ENCODE measurements at regions not wholly inside any gene's neighbourhood (a gene's known extent, or its start where the extent isn't known, plus 50 kb on each side); places are given as distances from the start of the nearest gene placed in this dataset.
A peak's percentile ranks its signal among the peaks of the same experiment; 100 is the strongest.

- Histone ChIP-seq H3K9ac (ENCODE audit: insufficient read depth in 1 of 2, low read length in 2 of 2) (no peak overlapping the region), H3K9me3 (ENCODE audit: control insufficient read depth in 4 of 4, insufficient read depth in 3 of 4, low read length in 3 of 4) (no peaks in the 10 kb centered on the region), H3K27ac (ENCODE audit: low read depth in 1 of 2, low read length in 1 of 2) (no peak overlapping the region), H3K4me1 (ENCODE audit: control insufficient read depth in 5 of 5, insufficient read depth in 5 of 5, low read length in 5 of 5) (peaks cover 0 to 8% (median 0%) of the 10 kb centered on the region in 5 donors), H3K4me3 (no peak overlapping the region), H3K36me3 (ENCODE audit: control insufficient read depth in 4 of 4, insufficient read depth in 4 of 4, low read length in 4 of 4) (no peaks in the 10 kb centered on the region), H3K27me3 (ENCODE audit: control insufficient read depth in 3 of 3, insufficient read depth in 3 of 3, low read length in 2 of 3) (no peaks in the 10 kb centered on the region)
- ATAC-seq (ENCODE audit: insufficient read depth, low FRiP score) (no peak), DNase-seq (no peak)
- no peak for TF ChIP-seq CTCF (IDR thresholded peaks at IDR 0.05; ENCODE audit: control extremely low read depth, extremely low read depth)
Observed at GRCh38 chr2:188130317-188130716, 161.4 kb upstream of the GULP1 start.

- Histone ChIP-seq H3K9ac (ENCODE audit: insufficient read depth in 1 of 2, low read length in 2 of 2) (no peak overlapping the region), H3K27ac (ENCODE audit: low read depth in 1 of 2, low read length in 1 of 2) (no peak overlapping the region), H3K4me3 (no peak overlapping the region), H3K36me3 (ENCODE audit: control insufficient read depth in 4 of 4, insufficient read depth in 4 of 4, low read length in 4 of 4) (no peaks in the 10 kb centered on the region), H3K27me3 (ENCODE audit: control insufficient read depth in 3 of 3, insufficient read depth in 3 of 3, low read length in 2 of 3) (no peaks in the 10 kb centered on the region), H3K4me1 (ENCODE audit: control insufficient read depth in 5 of 5, insufficient read depth in 5 of 5, low read length in 5 of 5) (peaks cover 0 to 8% (median 0%) of the 10 kb centered on the region in 5 donors), H3K9me3 (ENCODE audit: control insufficient read depth in 4 of 4, insufficient read depth in 3 of 4, low read length in 3 of 4) (no peaks in the 10 kb centered on the region)
- TF ChIP-seq CTCF (IDR thresholded peaks at IDR 0.05; ENCODE audit: control extremely low read depth, extremely low read depth) = no peak
- DNase-seq (no peak), ATAC-seq (ENCODE audit: insufficient read depth, low FRiP score) (no peak)
- 79 to 93% methylated on average over 1 of the region's 1 CpG for whole genome bisulfite sequencing, 2 donors
Observed at GRCh38 chr2:188131281-188131680, 160.4 kb upstream of the GULP1 start.

- Histone ChIP-seq H3K9ac (ENCODE audit: insufficient read depth in 1 of 2, low read length in 2 of 2) (no peak overlapping the region), H3K4me1 (ENCODE audit: control insufficient read depth in 5 of 5, insufficient read depth in 5 of 5, low read length in 5 of 5) (peaks cover 0 to 8% (median 0%) of the 10 kb centered on the region in 5 donors), H3K27ac (ENCODE audit: low read depth in 1 of 2, low read length in 1 of 2) (no peak overlapping the region), H3K4me3 (no peak overlapping the region), H3K36me3 (ENCODE audit: control insufficient read depth in 4 of 4, insufficient read depth in 4 of 4, low read length in 4 of 4) (no peaks in the 10 kb centered on the region), H3K27me3 (ENCODE audit: control insufficient read depth in 3 of 3, insufficient read depth in 3 of 3, low read length in 2 of 3) (no peaks in the 10 kb centered on the region), H3K9me3 (ENCODE audit: control insufficient read depth in 4 of 4, insufficient read depth in 3 of 4, low read length in 3 of 4) (no peaks in the 10 kb centered on the region)
- DNase-seq = peak; percentile 46 to 76 (median 70)
- no peak for TF ChIP-seq CTCF (IDR thresholded peaks at IDR 0.05; ENCODE audit: control extremely low read depth, extremely low read depth)
- no peak for ATAC-seq (ENCODE audit: insufficient read depth, low FRiP score)
- 57 to 73% methylated on average over 5 of the region's 5 CpGs for WGBS, 2 donors
Observed at GRCh38 chr2:188132385-188132784, 159.3 kb upstream of the GULP1 start.

- 34 to 49% methylated on average over 1 of the region's 1 CpG for WGBS, 2 donors
- DNase-seq = no peak
- no peak for ATAC-seq (ENCODE audit: insufficient read depth, low FRiP score)
Observed at GRCh38 chr2:188134241-188134640, 157.4 kb upstream of the GULP1 start.

More at GRCh38 chr2:188134241-188134640, 157.4 kb upstream of the GULP1 start:
- Histone ChIP-seq H3K27me3 (ENCODE audit: control insufficient read depth in 3 of 3, insufficient read depth in 3 of 3, low read length in 2 of 3) (no peaks in the 10 kb centered on the region), H3K4me1 (ENCODE audit: control insufficient read depth in 5 of 5, insufficient read depth in 5 of 5, low read length in 5 of 5) (peaks cover 0 to 8% (median 0%) of the 10 kb centered on the region in 5 donors), H3K4me3 (no peak overlapping the region), H3K9me3 (ENCODE audit: control insufficient read depth in 4 of 4, insufficient read depth in 3 of 4, low read length in 3 of 4) (no peaks in the 10 kb centered on the region), H3K27ac (ENCODE audit: low read depth in 1 of 2, low read length in 1 of 2) (no peak overlapping the region), H3K36me3 (ENCODE audit: control insufficient read depth in 4 of 4, insufficient read depth in 4 of 4, low read length in 4 of 4) (no peaks in the 10 kb centered on the region), H3K9ac (ENCODE audit: insufficient read depth in 1 of 2, low read length in 2 of 2) (no peak overlapping the region)
- no peak for TF ChIP-seq CTCF (IDR thresholded peaks at IDR 0.05; ENCODE audit: control extremely low read depth, extremely low read depth)

All from lung (tissue), 11 donors.